ENCODE measurements at regions not wholly inside any gene's neighbourhood (a gene's known extent, or its start where the extent isn't known, plus 50 kb on each side); places are given as distances from the start of the nearest gene placed in this dataset.

GRCh38 chr2:18926631-18927524 lies 337.5 kb upstream of the NT5C1B start:
- CTCF ChIA-PET, result interaction anchor here (0.7 kb wide), 1 partner anchor 259 kb away, joined by 3 read pairs; no protein-coding TSS in a partner anchor
- Histone ChIP-seq H3K4me1 (ENCODE audit: control insufficient read depth, insufficient read depth, low read length) (no peaks in the 10 kb centered on the region), H3K9me3 (ENCODE audit: control insufficient read depth, insufficient read depth, low read depth, low read length) (no peaks in the 10 kb centered on the region), H3K4me3 (ENCODE audit: low read depth, low read length) (no peak overlapping the region), H3K36me3 (ENCODE audit: control insufficient read depth in 2 of 2, insufficient read depth in 1 of 2, low read length in 2 of 2) (no peaks in the 10 kb centered on the region), H3K27ac (ENCODE audit: extremely low read depth, low read depth, low read length) (no peak overlapping the region)
- TF ChIP-seq ZNF830 (tag by site-specific recombination; IDR thresholded peaks at IDR 0.05; ENCODE audit: low read depth) (no peak), ZNF274 (IDR thresholded peaks at IDR 0.05; ENCODE audit: low read length) (no peak), ZNF274 (tag by site-specific recombination; IDR thresholded peaks at IDR 0.05; ENCODE audit: borderline replicate concordance) (no peak), TCF7L2 (IDR thresholded peaks at IDR 0.05; ENCODE audit: borderline replicate concordance, low read depth, low read length) (no peak), BCL11B (tag by site-specific recombination; IDR thresholded peaks at IDR 0.05; ENCODE audit: low read depth) (no peak), MYNN (tag by site-specific recombination; IDR thresholded peaks at IDR 0.05; ENCODE audit: borderline replicate concordance) (no peak), MZF1 (tag by site-specific recombination; IDR thresholded peaks at IDR 0.05; ENCODE audit: borderline replicate concordance) (no peak), HOXA7 (CRISPR knock-in tag; IDR thresholded peaks at IDR 0.05; ENCODE audit: borderline replicate concordance) (no peak), ZFP3 (tag by site-specific recombination; IDR thresholded peaks at IDR 0.05; ENCODE audit: low read depth) (no peak), ZNF580 (tag by site-specific recombination; IDR thresholded peaks at IDR 0.05) (no peak), SP3 (tag by site-specific recombination; IDR thresholded peaks at IDR 0.05) (no peak), ZNF843 (tag by site-specific recombination; IDR thresholded peaks at IDR 0.05) (no peak), ZNF664 (tag by site-specific recombination; IDR thresholded peaks at IDR 0.05) (no peak)
- POLR2A ChIA-PET, result no interaction called here

- CTCF ChIA-PET, result interaction anchor here (0.6 to 0.7 kb wide), 2 partner anchors 405 to 821 kb away, joined by 3 read pairs; no protein-coding TSS in a partner anchor
- H3K4me3 ChIP-seq (ENCODE audit: low read depth, low read length), result no peak overlapping the region
- no peaks in the 10 kb centered on the region for H3K9me3 ChIP-seq (ENCODE audit: control insufficient read depth, insufficient read depth, low read depth, low read length)
- H3K27ac ChIP-seq (ENCODE audit: extremely low read depth, low read depth, low read length), result no peak overlapping the region
- POLR2A ChIA-PET, result interaction anchor here (1.4 kb wide), 1 partner anchor 433 kb away, joined by 3 read pairs; the partner anchor contains the start of gene OSR1
- no peaks in the 10 kb centered on the region for H3K4me1 ChIP-seq (ENCODE audit: control insufficient read depth, insufficient read depth, low read length)
- no peaks in the 10 kb centered on the region for H3K36me3 ChIP-seq (ENCODE audit: control insufficient read depth in 2 of 2, insufficient read depth in 1 of 2, low read length in 2 of 2)
- TF ChIP-seq ZNF175 (tag by site-specific recombination; IDR thresholded peaks at IDR 0.05) (no peak), ZNF426 (tag by site-specific recombination; IDR thresholded peaks at IDR 0.05) (no peak), ZNF311 (tag by site-specific recombination; IDR thresholded peaks at IDR 0.05; ENCODE audit: borderline replicate concordance) (no peak), GLIS2 (tag by site-specific recombination; IDR thresholded peaks at IDR 0.05) (no peak), ZFP69B (tag by site-specific recombination; IDR thresholded peaks at IDR 0.05) (no peak), ZNF148 (tag by site-specific recombination; IDR thresholded peaks at IDR 0.05; ENCODE audit: borderline replicate concordance) (no peak), ZNF19 (tag by site-specific recombination; IDR thresholded peaks at IDR 0.05; ENCODE audit: low read depth) (no peak), ZNF610 (tag by site-specific recombination; IDR thresholded peaks at IDR 0.05; ENCODE audit: borderline replicate concordance) (no peak), ZNF571 (tag by site-specific recombination; IDR thresholded peaks at IDR 0.05) (no peak)
These were observed 335.9 kb upstream of the NT5C1B start for GRCh38 chr2:18925296-18925695.

Measured in HEK293 (cell line).